HG03280 (cell line): ENCODE measurements at regions not wholly inside any gene's neighbourhood (a gene's known extent, or its start where the extent isn't known, plus 50 kb on each side); places are given as distances from the start of the nearest gene placed in this dataset.
A peak's percentile ranks its signal among the peaks of the same experiment; 100 is the strongest.
"Not testable (repeated sequence)": the region's sequence is repeated elsewhere in the genome, so short reads cannot be mapped to it uniquely, and the experiment has no call there.

Experiments
- ATAC-seq: cut with Tn5 transposase; IDR thresholded peaks from one replicate; pipeline ENCODE4 v1.9.1; 2021; ENCODE audit warnings: mild to moderate bottlenecking, moderate library complexity; ENCODE audit not compliant: unreplicated experiment

GRCh38 chr21:14058566-14058965 lies 152.2 kb downstream of the LIPI start:
- no peak for ATAC-seq

GRCh38 chr21:14057841-14058481 lies 152.8 kb downstream of the LIPI start:
- not testable (repeated sequence) for ATAC-seq

- no peak for ATAC-seq
These were observed 153.4 kb downstream of the LIPI start for GRCh38 chr21:14057313-14057712.

- no peak for ATAC-seq
These were observed 154.0 kb downstream of the LIPI start for GRCh38 chr21:14056771-14057191.

GRCh38 chr21:14055746-14056515 lies 154.8 kb downstream of the LIPI start:
- not testable (repeated sequence) for ATAC-seq

- no peak for ATAC-seq
These were observed 156.1 kb downstream of the LIPI start for GRCh38 chr21:14054682-14055081.

- no peak for ATAC-seq
These were observed 160.6 kb downstream of the LIPI start for GRCh38 chr21:14050121-14050520.

GRCh38 chr21:14046401-14046800 lies 164.4 kb downstream of the LIPI start:
- no peak for ATAC-seq

GRCh38 chr21:14040386-14040785 lies 170.4 kb downstream of the LIPI start:
- no peak for ATAC-seq

GRCh38 chr21:14028619-14029018 lies 182.1 kb downstream of the LIPI start:
- ATAC-seq = not testable (repeated sequence)

- peak; percentile 100 for ATAC-seq
These were observed 183.4 kb downstream of the LIPI start for GRCh38 chr21:14027235-14027869.

GRCh38 chr21:14020108-14020507 lies 190.6 kb downstream of the LIPI start:
- ATAC-seq = not testable (repeated sequence)

- not testable (repeated sequence) for ATAC-seq
These were observed 194.9 kb downstream of the LIPI start for GRCh38 chr21:14015841-14016240.

- not testable (repeated sequence) for ATAC-seq
These were observed 196.9 kb downstream of the LIPI start for GRCh38 chr21:14013623-14014498.

GRCh38 chr21:14013056-14013603 lies 197.6 kb downstream of the LIPI start:
- no peak for ATAC-seq

GRCh38 chr21:14012409-14012808 lies 198.3 kb downstream of the LIPI start:
- ATAC-seq = no peak

GRCh38 chr21:14011751-14012150 lies 199.0 kb downstream of the LIPI start:
- ATAC-seq = not testable (repeated sequence)

- ATAC-seq = not testable (repeated sequence)
These were observed 199.6 kb downstream of the LIPI start for GRCh38 chr21:14011149-14011548.

- no peak for ATAC-seq
These were observed 200.0 kb downstream of the LIPI start for GRCh38 chr21:14010729-14011128.

GRCh38 chr21:14009990-14010389 lies 200.8 kb downstream of the LIPI start:
- not testable (repeated sequence) for ATAC-seq
